ENCODE measurements at regions not wholly inside any gene's neighbourhood (a gene's known extent, or its start where the extent isn't known, plus 50 kb on each side); places are given as distances from the start of the nearest gene placed in this dataset.

DNA sequence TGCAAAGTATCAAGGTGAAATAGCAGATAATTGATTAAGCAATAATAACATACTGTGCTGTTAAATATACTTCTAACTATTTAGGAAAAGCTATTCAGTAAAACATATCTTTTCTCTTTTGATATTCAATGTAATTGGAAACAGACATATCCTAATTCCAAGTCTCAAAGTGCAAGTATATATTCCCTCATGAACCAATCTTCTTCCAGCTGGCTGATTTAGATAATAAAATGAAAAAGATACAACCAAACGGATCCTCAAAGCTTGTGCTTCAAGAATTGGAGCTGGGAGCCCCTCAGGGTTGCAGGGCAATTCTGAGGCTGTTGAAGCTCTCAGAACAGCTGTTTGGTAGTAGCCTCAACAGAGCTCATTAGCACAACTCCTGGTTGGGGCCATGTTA lies 236.6 kb downstream of the ZIC1 start:
- H3K36me3 Mint-ChIP-seq, result no peaks in the 10 kb centered on the region
- ATAC-seq, result no peak
- DNase-seq (ENCODE audit: low spot score in 2 of 2), result no peak
- H3K27ac Mint-ChIP-seq, result no peak overlapping the region
- peaks cover 11 to 14% of the 10 kb centered on the region in 2 donors for H3K9me3 Mint-ChIP-seq

GRCh38 chr3:147649475-147649874 lies 240.3 kb downstream of the ZIC1 start:
- Mint-ChIP-seq H3K36me3 (peaks cover 0 to 5% of the 10 kb centered on the region in 2 donors), H3K27ac (no peak overlapping the region), H3K9me3 (peaks cover 18 to 23% of the 10 kb centered on the region in 2 donors)
- ATAC-seq (no peak), DNase-seq (ENCODE audit: low spot score in 2 of 2) (no peak)

DNA sequence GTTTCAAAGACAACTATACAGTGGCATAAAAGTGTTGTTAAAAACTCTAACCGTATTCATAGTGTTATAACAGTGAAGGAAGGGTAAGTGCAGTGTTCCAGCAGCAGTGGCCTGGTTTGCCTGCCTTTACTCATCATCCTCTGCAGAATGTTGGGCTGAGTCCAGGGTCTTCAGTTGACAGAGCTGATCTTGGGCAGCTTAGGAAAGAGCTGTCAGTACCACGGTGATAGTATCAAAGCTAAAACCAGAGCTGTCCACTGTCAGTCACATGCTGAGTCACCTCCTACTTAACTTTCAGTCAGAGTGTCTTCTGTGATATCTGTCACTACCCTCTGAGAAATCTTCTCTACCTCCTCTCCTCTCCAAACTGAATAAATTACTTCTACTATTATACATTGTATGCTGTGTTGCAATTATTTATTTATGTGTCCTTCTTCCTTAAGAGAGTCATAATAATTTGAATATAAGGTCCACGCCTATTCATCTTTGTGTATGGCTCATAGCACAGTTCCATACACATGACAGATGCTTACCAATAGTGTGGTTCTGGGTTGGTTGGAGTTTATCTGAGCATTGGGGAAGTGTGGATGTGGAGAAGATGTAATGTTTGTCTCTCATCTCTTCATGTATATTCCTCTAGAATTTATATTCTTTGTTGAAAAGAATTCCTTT lies 242.1 kb downstream of the ZIC1 start:
- ATAC-seq (no peak), DNase-seq (ENCODE audit: low spot score in 2 of 2) (no peak)
- peaks cover 0 to 5% of the 10 kb centered on the region in 2 donors for H3K36me3 Mint-ChIP-seq
- H3K27ac Mint-ChIP-seq, result no peak overlapping the region
- peaks cover 18 to 20% of the 10 kb centered on the region in 2 donors for H3K9me3 Mint-ChIP-seq

GRCh38 chr3:147652651-147653366 lies 243.6 kb downstream of the ZIC1 start:
- no peak overlapping the region for H3K27ac Mint-ChIP-seq
- DNase-seq (ENCODE audit: low spot score in 2 of 2), result no peak
- peaks cover 11 to 18% of the 10 kb centered on the region in 2 donors for H3K9me3 Mint-ChIP-seq
- no peak for ATAC-seq
- peaks cover 0 to 5% of the 10 kb centered on the region in 2 donors for H3K36me3 Mint-ChIP-seq

- peaks cover 0 to 5% of the 10 kb centered on the region in 2 donors for H3K36me3 Mint-ChIP-seq
- H3K27ac Mint-ChIP-seq, result no peak overlapping the region
- DNase-seq (ENCODE audit: low spot score in 2 of 2) (no peak), ATAC-seq (no peak)
- H3K9me3 Mint-ChIP-seq, result peaks cover 11 to 18% of the 10 kb centered on the region in 2 donors
Measured at GRCh38 chr3:147653367-147653923, 244.3 kb downstream of the ZIC1 start.

GRCh38 chr3:147654827-147655226 lies 245.7 kb downstream of the ZIC1 start:
- DNase-seq (ENCODE audit: low spot score in 2 of 2) (no peak), ATAC-seq (no peak)
- Mint-ChIP-seq H3K9me3 (peaks cover 6 to 12% of the 10 kb centered on the region in 2 donors), H3K36me3 (peaks cover 0 to 5% of the 10 kb centered on the region in 2 donors), H3K27ac (no peak overlapping the region)

- DNase-seq (ENCODE audit: low spot score in 2 of 2) (no peak), ATAC-seq (no peak)
- Mint-ChIP-seq H3K9me3 (peaks cover 6 to 12% of the 10 kb centered on the region in 2 donors), H3K36me3 (peaks cover 0 to 5% of the 10 kb centered on the region in 2 donors), H3K27ac (no peak overlapping the region)
Measured at GRCh38 chr3:147655236-147655635, 246.1 kb downstream of the ZIC1 start.

DNA sequence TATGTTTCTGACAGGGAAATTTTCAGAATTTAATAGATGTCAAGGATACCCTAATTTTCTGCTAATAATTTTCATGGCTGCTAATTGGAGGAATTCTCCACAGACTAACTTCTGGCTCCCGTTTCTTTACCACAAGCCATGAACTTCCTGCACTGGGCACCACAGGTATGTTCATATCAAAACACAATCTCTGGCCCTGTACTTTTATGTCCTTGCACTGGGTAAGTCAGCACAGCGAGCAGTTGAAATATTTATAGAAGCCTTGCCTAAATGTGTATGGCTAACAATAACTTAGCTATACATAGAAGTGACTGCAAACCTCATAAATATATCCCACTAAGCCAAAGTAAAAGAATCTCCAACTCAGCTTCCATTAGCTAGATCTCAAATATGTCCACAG lies 246.9 kb downstream of the ZIC1 start:
- Mint-ChIP-seq H3K36me3 (peaks cover 0 to 5% of the 10 kb centered on the region in 2 donors), H3K9me3 (peaks cover 6 to 12% of the 10 kb centered on the region in 2 donors), H3K27ac (no peak overlapping the region)
- DNase-seq (ENCODE audit: low spot score in 2 of 2) (no peak), ATAC-seq (no peak)

- H3K36me3 Mint-ChIP-seq, result no peaks in the 10 kb centered on the region
- ATAC-seq (no peak), DNase-seq (ENCODE audit: low spot score in 2 of 2) (no peak)
- peaks cover 3% of the 10 kb centered on the region in 2 donors for H3K9me3 Mint-ChIP-seq
- H3K27ac Mint-ChIP-seq, result no peak overlapping the region
Measured at GRCh38 chr3:147661916-147662315, 252.8 kb downstream of the ZIC1 start.

- Mint-ChIP-seq H3K36me3 (no peaks in the 10 kb centered on the region), H3K9me3 (peaks cover 3% of the 10 kb centered on the region in 2 donors), H3K27ac (no peak overlapping the region)
- ATAC-seq (no peak), DNase-seq (ENCODE audit: low spot score in 2 of 2) (no peak)
Measured at GRCh38 chr3:147662705-147663104, 253.5 kb downstream of the ZIC1 start.

- Mint-ChIP-seq H3K9me3 (peaks cover 8 to 10% of the 10 kb centered on the region in 2 donors), H3K27ac (no peak overlapping the region), H3K36me3 (peaks cover 0 to 7% of the 10 kb centered on the region in 2 donors)
- DNase-seq (ENCODE audit: low spot score in 2 of 2), result no peak
- ATAC-seq, result no peak
Measured at GRCh38 chr3:147669077-147669476, 259.9 kb downstream of the ZIC1 start.

GRCh38 chr3:147672035-147672434 lies 262.9 kb downstream of the ZIC1 start:
- peaks cover 0 to 7% of the 10 kb centered on the region in 2 donors for H3K36me3 Mint-ChIP-seq
- no peak overlapping the region for H3K27ac Mint-ChIP-seq
- peaks cover 8 to 10% of the 10 kb centered on the region in 2 donors for H3K9me3 Mint-ChIP-seq
- DNase-seq (ENCODE audit: low spot score in 2 of 2) (no peak), ATAC-seq (no peak)

- DNase-seq (ENCODE audit: low spot score in 2 of 2) (no peak), ATAC-seq (no peak)
- H3K9me3 Mint-ChIP-seq, result peaks cover 8 to 10% of the 10 kb centered on the region in 2 donors
- no peak overlapping the region for H3K27ac Mint-ChIP-seq
- H3K36me3 Mint-ChIP-seq, result peaks cover 0 to 7% of the 10 kb centered on the region in 2 donors
Measured at GRCh38 chr3:147672436-147672835, 263.3 kb downstream of the ZIC1 start.

GRCh38 chr3:147675761-147676160 lies 266.6 kb downstream of the ZIC1 start:
- ATAC-seq (no peak), DNase-seq (ENCODE audit: low spot score in 2 of 2) (no peak)
- peaks cover 8 to 10% of the 10 kb centered on the region in 2 donors for H3K9me3 Mint-ChIP-seq
- no peak overlapping the region for H3K27ac Mint-ChIP-seq
- peaks cover 0 to 7% of the 10 kb centered on the region in 2 donors for H3K36me3 Mint-ChIP-seq

DNA sequence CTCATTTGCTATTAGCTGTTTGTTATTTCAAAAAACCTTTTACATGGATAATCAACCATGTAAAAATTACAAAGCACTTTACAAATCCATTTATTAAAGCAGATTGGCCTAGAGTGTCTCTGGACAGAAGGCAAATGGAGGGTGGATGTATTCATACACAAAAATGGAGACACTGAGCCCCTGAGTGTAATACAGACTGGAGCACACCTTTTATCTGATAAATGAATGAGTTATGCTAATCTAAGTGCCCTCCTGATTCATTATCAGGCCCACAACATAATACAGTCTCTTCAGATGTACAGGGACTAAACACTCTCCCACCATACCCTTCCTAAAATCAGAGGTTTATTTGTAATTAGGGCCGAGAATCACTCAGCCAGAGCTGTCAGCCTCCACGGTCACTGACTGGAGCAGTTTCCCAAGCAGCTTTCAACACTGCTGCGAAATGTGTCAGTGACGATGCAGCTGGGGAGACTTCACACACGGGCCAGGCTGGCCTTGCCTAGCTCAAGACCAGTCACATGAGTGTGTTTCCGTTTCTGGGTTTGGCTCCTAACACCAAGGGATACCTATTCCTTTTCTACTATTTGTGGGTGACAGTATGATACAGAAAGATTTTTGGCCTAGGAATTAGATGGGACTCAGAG lies 271.8 kb downstream of the ZIC1 start:
- ATAC-seq, result no peak
- Mint-ChIP-seq H3K27ac (no peak overlapping the region), H3K36me3 (no peaks in the 10 kb centered on the region), H3K9me3 (peaks cover 7% of the 10 kb centered on the region in 2 donors)
- DNase-seq (ENCODE audit: low spot score in 2 of 2), result no peak

DNA sequence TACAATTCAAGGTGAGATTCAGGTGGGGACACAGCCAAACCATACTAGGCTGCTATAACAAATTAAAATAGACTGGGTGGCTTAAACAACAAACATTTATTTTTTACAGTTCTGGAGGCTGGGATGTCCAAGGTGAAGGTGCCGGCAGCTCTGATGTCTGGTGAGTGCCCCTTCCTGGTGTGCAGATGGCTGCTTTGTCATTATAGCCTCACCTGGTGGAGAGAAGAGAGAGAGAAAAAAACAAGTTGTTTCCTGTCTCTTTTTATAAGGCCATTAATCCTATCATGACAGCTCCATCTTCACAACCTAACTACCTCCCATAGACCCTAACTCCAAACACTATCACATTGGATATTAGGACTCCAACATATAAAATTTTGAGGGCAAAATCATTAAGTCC lies 279.7 kb downstream of the ZIC1 start:
- Mint-ChIP-seq H3K27ac (no peak overlapping the region), H3K36me3 (no peaks in the 10 kb centered on the region), H3K9me3 (peaks cover 10 to 16% of the 10 kb centered on the region in 2 donors)
- ATAC-seq, result no peak
- no peak for DNase-seq (ENCODE audit: low spot score in 2 of 2)
